NCI-H1436 treated with DMSO at 0.1 percent for 48 hours (cell line): ENCODE measurements at regions not wholly inside any gene's neighbourhood (a gene's known extent, or its start where the extent isn't known, plus 50 kb on each side); places are given as distances from the start of the nearest gene placed in this dataset.

ENCODE experiments used
- DNase-seq: peaks from one replicate; lab custom pipeline; 2025; lab: John Stamatoyannopoulos, UW

- peak; percentile 55 for DNase-seq
Observed at GRCh38 chr21:16587141-16587581, 857.4 kb downstream of the USP25 start.

- DNase-seq = no peak
Observed at GRCh38 chr21:16587681-16588375, 858.0 kb downstream of the USP25 start.

- DNase-seq = peak; percentile 33
Observed at GRCh38 chr21:16588433-16588860, 858.7 kb downstream of the USP25 start.

- DNase-seq = no peak
Observed at GRCh38 chr21:16589006-16589898, 859.5 kb downstream of the USP25 start.

- no peak for DNase-seq
Observed at GRCh38 chr21:16590186-16590585, 860.4 kb downstream of the USP25 start.

GRCh38 chr21:16590641-16591292, 861.0 kb downstream of the USP25 start:
- DNase-seq = no peak

GRCh38 chr21:16592381-16592780, 862.6 kb downstream of the USP25 start:
- DNase-seq = no peak

- DNase-seq = no peak
Observed at GRCh38 chr21:16594191-16594590, 864.4 kb downstream of the USP25 start.

- no peak for DNase-seq
Observed at GRCh38 chr21:16596369-16596768, 866.6 kb downstream of the USP25 start.

DNA sequence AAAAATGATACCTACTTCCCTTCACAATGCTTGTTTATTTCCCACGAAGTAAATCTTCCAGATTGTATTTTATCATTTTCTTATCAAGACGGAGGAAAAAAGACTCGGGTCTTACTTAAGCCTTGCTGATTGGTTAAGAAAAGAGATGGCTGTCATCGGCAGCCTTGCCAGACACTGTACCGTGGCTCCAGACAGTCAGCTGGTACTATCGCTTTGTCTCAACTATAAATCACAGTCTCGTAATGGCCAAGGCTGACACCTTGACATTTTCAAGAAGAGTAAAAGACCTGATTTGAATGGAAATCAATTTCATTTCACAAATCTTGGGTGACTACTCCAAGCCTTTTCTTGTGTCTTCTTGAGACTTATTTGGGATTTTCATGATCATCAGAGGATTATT, 868.0 kb downstream of the USP25 start:
- DNase-seq = no peak

DNA sequence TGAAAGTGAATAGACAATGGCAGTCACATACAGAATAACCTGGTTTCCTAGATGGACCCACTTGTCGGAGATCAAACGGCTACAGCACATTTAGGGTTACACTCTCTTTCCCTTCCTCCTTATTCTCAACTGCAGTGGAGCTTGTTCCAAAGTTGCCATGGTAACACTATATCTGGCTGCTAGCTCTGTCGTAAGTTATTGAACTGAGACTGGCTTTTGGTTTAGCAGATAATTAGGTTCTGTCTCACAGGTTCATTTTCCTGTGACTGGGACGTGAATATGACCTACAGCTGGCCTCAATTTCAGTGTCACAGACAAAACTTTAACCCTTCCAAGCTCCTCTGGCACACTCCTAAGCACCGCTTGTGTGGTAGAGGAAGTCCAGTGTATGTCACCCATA, 875.8 kb downstream of the USP25 start:
- no peak for DNase-seq

- no peak for DNase-seq
Observed at GRCh38 chr21:16606271-16606670, 876.5 kb downstream of the USP25 start.

GRCh38 chr21:16608209-16608830, 878.5 kb downstream of the USP25 start:
- DNase-seq = no peak

DNA sequence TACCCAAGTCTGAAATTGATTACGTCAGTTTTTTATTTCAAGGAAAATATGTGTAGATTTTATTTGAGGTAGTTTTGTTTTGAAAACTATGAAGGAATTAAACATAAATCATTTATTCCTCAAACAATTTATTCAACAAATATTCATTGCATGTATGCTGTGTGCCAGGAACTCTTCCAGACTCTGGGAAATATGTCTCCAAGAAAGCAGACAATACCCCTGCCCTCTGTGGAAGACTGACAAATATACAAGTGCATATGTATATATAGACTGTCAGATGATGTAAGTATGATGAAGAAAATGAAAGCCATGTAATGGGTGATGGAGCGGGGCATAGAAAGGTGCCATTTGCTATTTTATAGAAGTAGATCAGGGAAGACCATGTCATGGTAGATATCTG, 889.5 kb downstream of the USP25 start:
- DNase-seq = no peak

DNA sequence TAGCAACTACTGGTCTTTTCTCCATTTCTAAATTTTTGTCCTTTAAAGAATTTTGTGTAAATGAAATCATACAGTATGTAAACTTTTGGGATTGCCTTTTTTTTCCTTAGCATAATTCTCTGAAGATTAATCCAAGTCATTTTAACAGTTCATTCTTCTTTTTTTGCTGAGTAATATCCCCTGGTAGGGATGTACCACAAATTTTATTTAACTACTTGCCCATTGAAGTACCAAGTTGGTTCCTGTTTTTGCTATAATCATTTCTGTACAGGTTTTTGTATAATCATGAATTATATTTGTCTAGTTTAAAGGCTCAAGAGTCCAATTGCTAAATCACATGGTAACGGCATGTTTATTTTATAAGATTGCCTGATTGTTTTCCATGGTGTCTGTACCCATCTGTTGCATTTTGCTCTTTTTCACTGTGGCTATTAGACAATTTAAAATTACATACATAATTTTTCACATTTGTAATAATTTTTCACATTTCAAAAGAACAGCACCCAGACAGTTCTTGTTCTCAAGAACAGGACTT, 891.1 kb downstream of the USP25 start:
- DNase-seq = no peak

DNA sequence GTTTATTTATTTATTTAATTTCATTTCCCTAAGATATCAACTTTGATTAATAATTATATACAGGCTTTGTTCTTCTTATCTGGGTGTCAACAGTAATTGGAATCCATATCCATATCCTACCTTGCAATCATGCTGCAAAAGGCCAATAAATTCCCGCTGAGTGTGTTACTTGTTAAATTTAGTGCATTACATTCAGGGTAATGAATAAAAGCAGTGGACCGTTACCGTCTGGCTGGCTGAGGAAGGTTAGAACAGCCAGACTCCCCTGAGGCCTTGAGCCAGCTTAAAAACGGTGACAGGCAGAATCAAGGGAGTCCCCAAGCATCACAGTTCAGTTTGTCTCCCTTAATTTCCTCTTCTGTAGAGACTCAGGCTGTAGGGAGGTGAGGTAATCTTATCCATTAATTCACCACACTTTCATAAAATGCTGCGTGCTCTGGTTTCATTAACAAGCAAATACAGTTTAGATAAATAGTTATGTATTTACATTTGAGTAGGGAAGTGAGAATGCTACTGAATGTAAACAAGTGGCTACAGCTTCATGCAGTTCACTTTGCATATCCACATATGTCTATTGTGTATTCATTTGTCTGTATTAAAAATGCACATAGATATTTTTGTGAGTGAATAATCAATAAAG, 888.2 kb upstream of the CXADR start:
- DNase-seq = peak; percentile 50

- no peak for DNase-seq
Observed at GRCh38 chr21:16625491-16625890, 887.4 kb upstream of the CXADR start.

DNA sequence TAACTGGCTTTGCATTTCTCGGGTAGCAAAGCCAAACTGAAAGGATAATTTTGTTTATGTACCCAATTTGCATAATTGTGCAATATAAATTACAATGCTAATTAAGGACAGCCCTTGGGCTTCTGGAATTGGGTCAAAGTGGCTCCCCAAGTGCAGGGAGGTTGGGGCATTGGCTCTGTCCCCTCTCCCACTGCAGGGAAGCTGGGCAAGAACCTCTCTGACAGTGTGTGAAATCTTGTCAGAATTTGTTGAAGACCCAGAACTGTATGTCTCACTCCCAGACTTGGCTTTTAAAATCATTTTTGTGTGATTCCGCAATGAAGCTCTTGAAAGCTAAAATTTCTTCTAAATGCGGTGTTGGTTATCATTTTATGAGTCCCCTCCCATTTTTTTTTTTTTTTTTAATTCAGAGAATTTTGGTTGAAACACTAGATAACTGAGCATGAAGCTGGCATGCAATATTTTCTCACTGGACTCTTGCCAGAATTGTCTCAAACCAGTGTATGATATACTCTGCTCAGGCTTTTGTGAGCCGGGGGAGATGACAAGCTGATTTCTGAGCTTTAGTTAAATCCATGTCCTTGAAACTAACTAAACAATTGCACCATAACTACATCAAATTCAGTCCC, 878.9 kb upstream of the CXADR start:
- no peak for DNase-seq

- peak; percentile 67 for DNase-seq
Observed at GRCh38 chr21:16634515-16634914, 878.3 kb upstream of the CXADR start.

DNA sequence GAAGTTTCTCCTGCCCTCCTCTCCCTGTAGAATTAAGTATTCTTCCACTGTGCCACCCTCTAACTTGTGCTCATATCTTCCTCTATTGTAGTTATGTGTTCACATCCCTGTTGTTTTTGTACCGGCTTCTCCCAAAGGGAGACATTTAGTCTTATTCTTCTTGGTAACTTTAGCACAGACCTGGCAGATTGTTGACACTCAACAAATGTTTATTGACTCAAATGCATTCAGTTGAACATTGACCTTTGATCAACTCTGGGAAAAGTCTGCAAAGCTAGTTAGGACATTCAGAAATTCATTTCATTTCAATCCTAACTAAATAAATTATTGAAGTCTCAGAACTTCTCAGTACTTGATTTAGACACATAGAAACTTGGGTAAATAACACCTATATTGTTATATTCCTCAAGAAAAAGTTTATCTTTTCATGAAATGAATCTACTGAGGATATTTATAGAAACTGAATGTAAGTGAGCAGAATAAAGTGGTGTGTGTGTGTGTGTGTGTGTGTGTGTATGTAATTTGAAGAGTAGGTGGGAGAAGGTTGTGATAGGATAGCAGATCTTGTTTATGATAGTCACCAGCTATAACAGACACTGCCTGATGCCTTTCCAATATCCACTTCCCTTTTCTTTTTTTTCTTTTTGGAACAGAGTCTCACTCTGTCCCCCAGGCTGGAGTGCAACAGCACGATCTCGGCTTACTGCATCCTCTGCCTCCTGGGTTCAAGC, 872.4 kb upstream of the CXADR start:
- DNase-seq = no peak
